HPDE6-E6E7 (cell line): ENCODE measurements at regions not wholly inside any gene's neighbourhood (a gene's known extent, or its start where the extent isn't known, plus 50 kb on each side); places are given as distances from the start of the nearest gene placed in this dataset.

Source experiments
- DNase-seq: peaks from one replicate; pipeline ENCODE4 v3.0.0; 2011; ENCODE audit warnings: missing footprints; ENCODE audit errors: extremely low spot score

GRCh38 chr13:64924401-64924800 lies 2305.7 kb downstream of the PCDH9 start:
- no peak for DNase-seq

DNA sequence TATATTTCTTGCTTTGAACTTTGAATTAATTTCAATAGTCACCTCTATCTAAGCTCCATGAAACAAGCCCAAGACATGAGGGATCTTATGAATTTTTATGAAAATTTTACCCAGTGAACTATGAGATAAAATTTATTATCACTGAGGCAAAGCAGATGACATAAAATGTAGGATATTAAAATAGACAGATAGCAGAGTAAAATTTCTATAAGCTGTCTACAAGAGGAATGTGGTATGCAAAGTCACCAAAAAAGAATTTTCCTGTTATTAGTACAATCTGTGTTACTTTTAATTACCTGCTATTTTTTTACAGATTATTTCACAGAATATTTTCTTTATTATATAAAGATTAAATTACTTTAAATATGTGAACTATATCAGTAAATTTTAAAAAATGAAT lies 2312.6 kb downstream of the PCDH9 start:
- DNase-seq = no peak

GRCh38 chr13:64912141-64912540 lies 2318.0 kb downstream of the PCDH9 start:
- no peak for DNase-seq

DNA sequence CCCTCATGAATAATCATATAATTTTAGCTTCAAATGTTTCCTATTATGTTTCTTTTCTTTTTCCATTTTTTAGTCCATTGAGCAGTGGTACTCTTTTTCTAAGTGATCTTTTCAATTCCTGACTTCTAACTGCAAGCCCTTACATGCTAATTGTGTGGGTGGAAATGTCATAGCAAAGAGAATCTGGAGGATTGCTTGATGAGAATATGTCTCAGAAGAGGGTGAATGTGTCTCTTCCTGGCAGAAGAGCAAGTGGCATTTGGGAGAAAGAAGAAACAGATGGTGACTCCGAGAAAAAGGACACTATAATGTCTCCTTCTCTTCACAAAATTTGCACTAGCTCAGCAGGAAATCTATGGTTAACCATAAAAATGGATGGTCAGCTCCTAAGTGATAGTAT lies 2320.0 kb downstream of the PCDH9 start:
- no peak for DNase-seq

GRCh38 chr13:64909184-64909583 lies 2321.0 kb downstream of the PCDH9 start:
- DNase-seq = no peak

DNA sequence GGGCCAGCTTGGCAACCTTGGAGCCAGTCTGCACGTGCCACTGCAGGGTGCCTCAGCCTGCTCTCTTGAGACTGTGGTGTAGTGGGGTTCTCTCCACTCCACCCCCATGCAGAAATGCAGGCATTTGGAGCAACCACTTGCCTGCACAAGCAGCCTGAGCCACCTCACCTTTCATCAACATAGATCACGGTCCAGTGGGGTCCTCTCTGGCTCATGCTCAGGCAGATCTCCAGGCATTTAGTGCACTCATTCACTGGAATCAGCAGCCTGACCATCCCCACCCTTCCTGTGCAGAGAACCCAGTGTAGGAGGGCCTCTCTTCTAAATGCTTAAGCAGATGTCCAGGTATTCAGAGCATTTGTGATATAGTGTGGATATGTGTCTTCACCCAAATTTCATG lies 2330.1 kb downstream of the PCDH9 start:
- DNase-seq = no peak

GRCh38 chr13:64884976-64885375 lies 2345.2 kb downstream of the PCDH9 start:
- no peak for DNase-seq

- no peak for DNase-seq
Observed at GRCh38 chr13:64877176-64877575, 2353.0 kb downstream of the PCDH9 start.

DNA sequence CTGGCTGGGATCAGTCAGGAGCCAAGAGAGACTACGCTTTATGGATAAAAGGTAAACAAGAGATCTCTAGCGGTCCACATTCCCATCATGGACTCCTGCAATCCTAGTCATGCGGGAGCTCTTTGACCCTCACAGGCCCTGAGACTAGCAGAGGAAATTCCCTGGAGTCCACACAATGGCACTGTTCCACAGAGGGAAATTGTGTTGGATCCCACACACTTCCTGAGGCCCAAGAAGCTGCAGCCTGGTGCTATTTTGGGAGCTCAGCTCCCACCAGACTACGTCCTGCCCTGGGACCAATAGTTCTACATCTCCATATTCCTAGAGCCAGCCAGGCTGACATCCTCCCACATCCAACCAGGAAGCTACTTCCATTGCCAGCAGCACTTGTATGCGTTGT lies 2358.4 kb downstream of the PCDH9 start:
- no peak for DNase-seq

GRCh38 chr13:64869539-64869938 lies 2360.6 kb downstream of the PCDH9 start:
- no peak for DNase-seq

DNA sequence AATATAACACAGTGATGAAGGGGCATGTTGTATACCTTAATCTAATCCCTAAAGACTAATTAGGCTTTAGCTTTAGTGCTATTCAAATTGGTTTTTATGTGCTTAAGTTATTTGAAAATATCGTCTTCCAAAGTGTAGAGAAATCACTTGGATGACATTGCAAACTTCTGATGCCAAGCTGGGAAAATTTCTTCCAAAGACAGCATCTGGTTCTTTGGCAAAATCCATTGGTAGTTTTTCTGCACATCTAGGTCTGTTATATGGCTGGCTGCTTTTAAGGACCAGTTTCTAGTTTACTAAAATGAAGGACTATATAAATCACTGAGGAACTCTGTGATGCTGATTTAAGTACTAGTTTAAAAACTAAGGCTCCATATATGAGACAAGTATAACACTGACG lies 2362.3 kb downstream of the PCDH9 start:
- DNase-seq = no peak

DNA sequence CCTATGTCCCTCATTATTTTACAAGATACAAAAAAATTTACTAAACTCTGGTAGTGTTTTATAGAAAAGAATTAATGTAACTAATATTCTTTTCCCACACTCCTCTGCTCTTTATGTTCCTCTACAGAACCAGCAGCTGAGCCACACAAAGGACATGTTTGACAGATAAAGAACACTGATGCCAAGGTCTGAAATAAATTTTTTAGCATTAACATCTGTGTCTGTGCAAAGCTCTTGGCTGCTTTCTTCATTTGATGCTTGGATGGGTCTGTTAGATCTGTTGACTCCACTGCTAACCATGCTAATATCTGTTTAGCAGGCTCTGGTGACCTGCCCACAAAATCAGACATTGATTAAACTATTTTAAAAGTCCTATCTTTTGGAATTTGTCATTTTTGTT lies 2363.8 kb downstream of the PCDH9 start:
- no peak for DNase-seq

DNA sequence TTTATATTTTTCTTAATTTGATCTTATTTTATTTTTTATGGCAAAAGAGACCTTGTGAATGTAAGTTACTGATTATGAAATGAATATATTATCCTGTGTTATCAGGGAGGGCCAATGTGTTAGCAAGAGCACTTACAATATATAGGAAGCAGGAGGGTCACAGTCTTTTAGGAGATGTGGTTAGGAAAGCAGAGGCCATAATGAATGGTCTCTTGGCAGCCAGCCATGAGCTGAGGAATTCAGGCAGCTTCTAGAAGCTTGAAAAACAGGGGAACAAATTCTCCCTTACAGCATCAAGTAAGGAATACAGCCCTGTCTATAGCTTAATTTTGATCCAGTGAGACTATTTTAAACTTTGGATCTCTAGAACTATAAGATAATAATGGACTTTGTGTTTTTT lies 2374.6 kb downstream of the PCDH9 start:
- DNase-seq = no peak

DNA sequence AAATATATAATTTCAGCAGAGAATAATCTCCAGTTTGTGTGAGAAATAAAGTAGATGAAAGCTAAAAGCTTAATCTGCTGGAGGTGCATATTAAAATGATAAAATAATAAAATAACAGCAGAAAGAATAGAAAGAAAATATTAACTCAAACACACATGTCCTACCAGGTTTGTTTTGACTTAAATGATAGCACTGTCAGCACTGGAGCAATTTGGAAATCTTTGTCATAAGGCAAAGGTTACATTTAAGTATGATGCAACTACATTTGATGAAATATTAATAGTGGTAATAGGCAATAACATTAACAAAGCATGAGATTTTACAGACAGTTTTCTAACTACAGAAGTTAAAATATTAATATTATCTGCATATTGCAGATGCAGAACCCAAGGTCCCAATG lies 2380.1 kb downstream of the PCDH9 start:
- no peak for DNase-seq

DNA sequence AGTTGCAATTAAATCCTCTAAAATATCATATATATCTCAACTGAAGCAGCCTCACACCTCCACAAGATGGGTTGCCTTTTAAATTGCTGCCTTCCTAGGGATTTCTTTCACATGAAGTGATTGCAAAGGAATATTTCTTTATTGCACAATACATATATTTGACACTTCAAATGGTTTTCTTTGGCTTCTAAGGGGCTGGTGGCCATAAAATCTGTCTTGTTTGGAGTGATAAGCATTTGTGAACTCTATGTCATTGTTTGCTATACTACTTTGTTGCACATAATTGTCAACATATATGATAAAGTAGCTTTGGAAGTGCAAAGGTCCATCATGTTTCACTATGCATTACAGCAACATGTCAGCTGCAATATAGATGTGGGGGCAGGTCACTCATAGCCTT lies 2380.9 kb downstream of the PCDH9 start:
- no peak for DNase-seq

- no peak for DNase-seq
Observed at GRCh38 chr13:64847767-64848166, 2382.4 kb downstream of the PCDH9 start.

- DNase-seq = no peak
Observed at GRCh38 chr13:64845110-64845509, 2385.0 kb downstream of the PCDH9 start.

DNA sequence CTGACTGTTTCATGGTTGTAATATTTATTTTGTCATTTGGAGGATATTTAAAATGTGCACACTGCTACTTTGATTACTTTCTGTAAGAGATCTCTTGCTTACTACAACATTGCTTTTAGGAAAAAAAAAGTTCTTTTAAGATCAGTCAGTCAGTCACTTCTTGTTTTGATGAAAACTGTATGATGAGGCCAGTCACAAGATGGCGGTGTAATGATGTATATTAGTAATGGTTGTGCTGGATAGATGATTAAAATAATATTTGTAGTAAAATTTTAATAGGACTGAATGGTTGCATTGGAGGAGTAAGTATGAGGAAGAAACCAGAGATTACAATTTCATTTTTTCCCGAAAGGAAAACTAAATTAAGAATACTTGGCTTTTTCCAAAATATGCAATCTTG lies 2411.1 kb downstream of the PCDH9 start:
- DNase-seq = no peak

DNA sequence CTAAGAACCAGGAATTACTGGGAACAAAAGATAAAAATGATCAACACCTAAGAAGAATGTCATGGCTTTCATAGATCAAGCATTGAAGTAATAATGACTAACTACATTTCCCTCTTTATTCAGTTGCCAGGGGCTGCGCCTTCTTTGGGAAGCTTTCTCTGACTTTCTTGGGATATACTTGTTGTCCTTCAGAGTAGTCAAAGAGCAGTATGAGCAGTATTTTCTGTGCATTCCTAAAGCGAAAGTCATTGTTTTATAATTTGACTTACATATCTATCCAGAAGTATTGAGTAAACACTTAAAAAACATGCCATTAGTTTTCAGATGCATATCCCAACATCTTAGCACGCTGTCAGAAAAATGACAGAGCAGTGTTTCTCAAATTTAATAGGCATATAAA lies 2412.4 kb downstream of the PCDH9 start:
- DNase-seq = no peak

DNA sequence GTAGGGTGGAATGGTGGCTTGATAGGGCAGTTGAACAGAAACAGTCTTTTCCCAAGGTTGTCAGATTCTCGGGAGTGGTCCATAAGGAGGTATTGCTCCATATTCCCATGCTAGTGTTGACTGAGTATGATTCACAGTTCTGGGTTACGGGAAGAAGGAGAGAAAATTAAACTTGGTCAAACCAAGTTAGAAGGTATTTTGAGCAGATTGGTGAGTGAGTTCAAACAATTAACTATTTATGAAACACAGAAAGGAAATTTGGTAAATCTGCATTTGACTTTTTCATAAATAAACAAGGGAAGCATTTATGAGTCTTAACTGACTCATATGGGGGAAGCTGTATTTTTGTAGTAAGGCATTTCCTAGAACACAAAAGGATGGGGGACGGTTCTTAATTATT lies 2419.4 kb downstream of the PCDH9 start:
- DNase-seq = no peak

DNA sequence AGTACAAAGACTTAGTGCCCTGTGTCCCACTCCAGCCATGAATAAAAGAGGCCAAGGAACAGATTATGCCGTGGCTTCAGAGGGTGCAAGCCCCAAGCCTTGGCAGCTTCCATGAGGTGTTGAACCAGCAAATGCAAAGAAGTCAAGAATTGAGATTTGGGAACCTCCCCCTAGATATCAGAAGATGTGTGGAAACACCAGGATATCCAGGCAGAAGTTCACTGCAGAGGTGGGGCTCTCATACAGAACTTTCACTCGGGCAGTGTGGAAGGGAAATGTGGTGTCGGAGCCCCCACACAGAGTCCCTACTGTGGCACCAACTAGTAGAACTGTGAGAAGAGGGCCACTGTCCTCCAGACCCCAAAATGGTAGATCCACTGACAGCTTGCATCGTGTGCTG lies 2421.4 kb downstream of the PCDH9 start:
- no peak for DNase-seq

DNA sequence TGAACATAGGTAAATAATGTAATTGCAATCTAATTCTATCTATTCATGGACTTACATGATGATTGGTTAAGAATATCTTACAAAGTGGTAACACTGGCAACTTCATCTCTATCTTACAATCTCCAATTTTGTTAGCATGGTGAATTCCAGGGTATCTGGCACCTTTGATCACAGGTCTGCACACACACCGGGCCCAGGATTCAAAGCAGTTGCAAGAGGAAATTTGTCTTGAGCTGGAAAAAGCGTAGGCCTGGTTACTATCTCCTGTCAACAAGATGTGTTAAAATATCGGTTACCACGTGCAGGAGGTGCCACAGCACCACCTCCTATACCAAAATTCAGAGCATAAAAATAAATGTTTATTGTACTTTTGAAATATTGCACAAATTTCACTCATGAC lies 2428.4 kb downstream of the PCDH9 start:
- DNase-seq = no peak

GRCh38 chr13:64798422-64798821 lies 2431.7 kb downstream of the PCDH9 start:
- no peak for DNase-seq

DNA sequence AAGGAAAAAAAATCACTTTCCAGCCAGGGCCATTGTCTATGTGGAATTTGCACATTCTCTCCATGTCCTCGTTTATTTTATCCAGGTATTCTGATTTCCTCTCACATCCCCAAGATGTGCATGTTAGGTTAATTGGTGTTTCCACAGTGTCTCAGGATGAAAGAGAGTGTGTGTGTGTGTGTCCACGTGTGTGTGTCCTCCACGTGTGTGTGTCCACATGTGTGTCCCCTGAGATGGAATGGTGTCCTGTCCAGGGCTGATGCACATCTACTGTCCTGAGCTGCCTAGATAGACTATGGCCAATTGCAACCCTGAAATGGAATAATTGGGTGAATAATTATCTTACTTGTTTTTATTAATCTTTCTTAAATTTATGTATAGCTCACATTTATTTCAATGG lies 2436.5 kb downstream of the PCDH9 start:
- no peak for DNase-seq

DNA sequence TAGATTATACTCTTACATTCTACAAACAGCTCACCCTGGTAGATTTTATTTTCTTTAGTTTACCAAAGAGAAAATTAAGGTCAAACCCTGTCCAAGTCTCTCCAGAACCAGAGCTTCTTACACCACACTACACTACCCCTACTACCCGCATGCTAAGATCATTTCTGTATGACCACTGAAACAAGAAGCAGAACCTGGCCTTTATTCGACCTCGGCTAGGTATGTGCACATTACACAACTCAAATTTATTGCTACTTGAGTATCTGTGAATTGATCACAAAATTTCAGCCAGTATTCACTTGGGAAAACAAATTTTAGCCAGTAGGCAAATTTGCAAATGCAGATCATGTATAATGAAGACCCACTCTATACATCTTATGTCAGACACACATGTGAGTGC lies 2437.0 kb downstream of the PCDH9 start:
- DNase-seq = no peak
